Stimulated activated CD8-positive, alpha-beta memory T cell treated with anti-CD3 and anti-CD28 coated beads, Interleukin-4, amount 100 ng/mL, for 48 hours (primary cell): ENCODE measurements at regions not wholly inside any gene's neighbourhood (a gene's known extent, or its start where the extent isn't known, plus 50 kb on each side); places are given as distances from the start of the nearest gene placed in this dataset.
"Not testable (repeated sequence)": the region's sequence is repeated elsewhere in the genome, so short reads cannot be mapped to it uniquely, and the experiment has no call there.

Experiments used
- DNase-seq: peaks from one replicate; pipeline ENCODE4 v3.0.0-alpha.2; 2020

DNA sequence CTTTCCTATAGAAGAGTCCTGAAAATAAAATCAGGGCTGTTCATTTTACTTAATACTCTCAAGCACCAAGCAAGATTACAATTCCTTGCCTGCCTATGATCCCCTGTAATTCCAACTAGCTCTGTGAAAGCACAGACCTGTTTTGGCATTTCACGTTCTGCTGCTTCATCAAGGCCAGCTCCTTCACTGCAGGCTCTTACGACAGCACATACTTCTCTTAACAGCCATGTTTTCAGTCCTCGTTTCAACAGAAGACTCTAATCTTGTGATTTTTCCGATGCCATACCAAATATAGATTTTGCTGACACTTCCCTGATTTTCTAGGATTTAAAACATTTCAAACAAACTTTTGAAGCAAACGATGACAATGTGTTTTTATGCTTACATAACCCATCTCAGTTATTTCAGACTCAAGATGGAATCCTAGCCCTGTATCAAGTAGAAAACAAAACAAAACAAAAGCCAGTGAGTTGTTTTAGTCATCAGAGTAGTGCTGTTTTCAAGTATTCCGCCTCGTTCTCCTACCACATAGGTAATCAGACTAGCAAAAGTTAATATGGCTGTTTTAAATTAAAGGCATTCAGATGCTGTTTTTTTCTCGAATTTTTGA is 616.5 kb upstream of the CITED2 start:
- no peak for DNase-seq

DNA sequence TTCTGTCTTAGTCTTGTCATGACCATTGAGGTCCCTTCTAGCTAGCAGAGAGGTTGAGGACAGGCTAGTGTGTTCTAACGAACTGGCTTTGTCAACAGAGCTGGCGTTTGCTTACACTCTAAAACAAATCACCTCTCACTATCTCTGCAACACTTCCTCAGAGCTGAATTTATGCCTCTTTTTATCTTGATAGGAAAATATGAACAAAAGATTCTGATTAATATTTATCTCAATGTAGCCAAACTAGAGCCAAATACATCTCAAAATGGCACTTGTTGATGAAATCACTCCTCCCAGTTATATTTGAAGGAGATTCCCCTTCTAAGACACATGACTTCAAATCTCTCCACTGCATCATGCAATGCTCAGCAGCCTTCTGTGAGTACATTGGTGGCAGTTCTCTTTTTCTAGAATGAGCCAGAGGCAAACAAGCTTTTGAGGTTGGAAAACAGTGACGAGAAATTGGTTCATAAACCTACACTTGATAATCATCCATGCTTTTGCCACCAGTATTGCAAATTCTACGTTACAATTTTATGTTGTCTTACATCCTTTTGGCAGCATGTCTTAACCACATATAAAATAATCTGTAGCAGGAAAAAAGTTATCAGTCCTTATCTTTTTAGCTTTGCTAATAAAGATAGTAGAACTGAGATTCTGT is 615.7 kb upstream of the CITED2 start:
- DNase-seq, result no peak

DNA sequence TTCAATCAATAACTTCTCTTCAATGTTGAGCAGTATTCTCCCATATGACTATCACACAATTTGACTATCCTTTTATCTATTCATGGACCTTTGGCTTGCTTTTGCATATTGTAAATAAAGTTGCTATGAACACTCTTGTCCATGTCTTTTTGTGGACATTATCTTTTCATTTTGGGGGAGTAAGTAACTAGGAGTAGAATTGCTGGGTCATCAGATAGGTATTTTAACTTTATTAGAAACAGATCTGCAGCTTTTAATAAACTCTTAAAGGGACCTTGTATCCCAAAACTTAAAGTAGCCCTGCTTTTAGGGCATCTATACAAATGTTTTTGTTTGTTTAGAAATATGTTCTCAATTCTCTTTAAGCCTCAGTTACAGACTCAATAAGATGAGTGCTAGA is 614.2 kb upstream of the CITED2 start:
- DNase-seq, result no peak

DNA sequence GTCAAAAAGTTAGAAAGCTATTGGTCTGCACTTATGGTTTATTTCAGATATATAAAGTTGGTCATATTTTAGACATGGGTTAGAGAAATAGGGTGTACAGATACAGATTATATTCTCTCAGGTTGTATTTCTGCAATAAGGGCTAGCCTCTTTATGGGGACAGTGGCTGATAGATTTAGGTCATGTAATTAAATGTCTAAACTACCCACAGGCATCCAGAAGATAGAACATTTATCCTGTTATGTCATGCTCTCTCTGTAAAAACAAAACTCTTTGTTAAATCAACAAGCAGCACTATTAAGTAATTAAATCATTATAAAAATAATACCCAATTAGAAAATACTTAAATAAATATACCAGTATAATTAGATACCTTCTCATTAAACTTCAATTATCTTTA is 612.6 kb upstream of the CITED2 start:
- DNase-seq, result no peak

DNA sequence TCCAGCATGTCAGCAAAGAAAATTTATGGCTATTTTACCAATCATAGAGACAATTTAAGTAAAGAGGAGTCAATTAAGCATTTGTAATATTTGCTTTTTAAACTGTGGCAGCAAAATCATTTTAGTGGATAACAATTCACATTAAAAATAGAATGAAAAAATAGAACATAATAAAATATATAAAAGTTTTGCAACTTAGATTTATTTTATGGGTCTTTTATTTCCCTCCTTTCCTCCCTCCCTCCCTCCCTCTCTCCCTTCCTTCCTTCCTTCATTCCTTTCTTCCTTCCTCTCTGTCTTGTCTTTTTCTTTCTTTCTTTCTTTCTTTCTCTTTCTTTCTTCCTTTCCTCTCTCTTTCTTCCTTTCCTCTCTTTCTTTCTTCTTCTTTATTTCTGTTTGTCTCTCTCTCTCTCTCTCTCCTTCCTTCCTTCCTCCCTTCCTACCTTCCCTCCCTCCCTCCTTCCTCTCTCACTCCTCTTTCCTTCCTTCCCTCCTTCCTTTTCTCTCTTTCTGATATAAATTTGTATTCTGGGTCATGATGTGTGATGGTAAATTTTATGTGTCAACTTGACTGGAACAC is 610.9 kb upstream of the CITED2 start:
- DNase-seq, result no peak

DNA sequence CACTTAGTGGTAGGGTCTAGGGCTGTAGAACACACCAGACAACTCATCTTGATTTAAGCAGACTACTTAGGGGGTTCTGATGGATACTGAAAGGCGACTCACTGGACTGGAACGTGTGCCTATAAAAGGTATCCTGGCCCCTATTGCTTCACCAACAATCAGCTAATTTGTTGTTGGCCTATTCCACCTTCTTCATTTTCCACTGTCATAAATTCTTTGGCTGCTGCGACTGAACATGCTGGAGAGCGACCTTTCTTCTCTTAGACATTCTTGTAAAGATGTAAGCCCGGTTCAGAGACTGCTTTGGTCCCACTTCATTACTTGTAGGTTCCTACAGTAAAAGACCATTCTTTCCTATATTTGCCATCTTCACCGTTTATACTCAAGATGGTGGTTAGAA is 609.9 kb upstream of the CITED2 start:
- DNase-seq, result no peak

DNA sequence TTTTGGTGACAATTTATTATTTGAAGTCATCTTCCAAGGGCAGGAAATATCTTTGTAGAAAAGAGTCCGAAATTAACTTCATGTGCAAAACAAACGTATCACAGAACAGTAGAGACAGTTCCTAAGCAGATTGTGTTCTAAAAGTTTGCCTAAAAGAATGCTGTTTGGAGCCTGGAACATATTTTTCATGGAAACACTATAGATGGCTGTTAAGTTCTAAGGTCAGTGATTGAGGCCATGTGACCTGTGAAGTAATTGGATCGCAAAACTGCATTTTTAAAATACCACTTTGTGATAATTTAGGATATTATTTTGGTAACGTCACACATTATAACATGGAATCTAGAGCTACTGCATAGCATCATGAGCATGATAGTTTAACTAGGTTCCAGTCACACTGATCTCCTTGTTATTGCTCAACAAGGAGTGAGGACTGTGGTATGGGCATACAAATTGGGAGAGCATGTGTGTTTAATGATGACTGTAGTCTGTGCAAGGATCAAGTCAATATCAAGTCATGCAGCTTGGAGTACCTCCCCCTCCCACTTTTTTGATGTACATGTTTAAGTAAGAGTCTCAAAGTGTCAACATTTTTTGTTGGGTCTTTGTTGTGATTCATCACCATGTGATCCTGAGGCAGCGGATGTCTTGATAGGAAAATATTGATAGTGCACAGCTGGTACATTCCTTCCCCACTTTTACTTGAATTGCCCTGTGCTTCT is 609.3 kb upstream of the CITED2 start:
- DNase-seq, result no peak

DNA sequence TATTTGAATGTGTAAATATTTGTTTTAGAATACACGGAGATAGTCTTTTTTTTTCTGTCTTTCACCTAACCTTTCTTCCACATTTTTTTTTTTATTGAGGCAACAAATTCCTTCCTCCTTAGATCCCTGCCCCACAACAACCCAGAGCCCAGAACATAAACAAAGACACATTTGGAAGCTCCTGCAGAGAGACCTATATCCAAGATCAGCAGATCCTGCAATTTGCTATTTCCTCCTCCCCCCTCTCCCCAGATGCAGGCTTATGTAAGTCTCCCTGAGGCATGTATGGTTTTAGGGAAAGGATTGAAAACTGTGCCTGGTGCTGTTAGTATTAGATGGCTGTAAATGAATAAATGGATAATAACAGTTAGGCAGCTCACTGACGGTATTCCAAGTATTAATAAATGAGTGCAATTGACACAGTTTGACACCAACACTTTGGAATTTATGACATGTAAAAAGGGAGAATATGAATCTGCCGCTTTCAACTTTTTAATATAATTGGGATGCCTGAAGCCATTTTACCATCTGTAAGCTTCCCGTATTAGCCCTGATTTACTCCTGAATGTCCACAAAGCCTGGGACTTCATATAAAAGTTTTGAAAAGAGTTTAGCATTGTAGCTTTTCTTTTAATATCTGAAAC is 608.3 kb upstream of the CITED2 start:
- DNase-seq, result no peak

DNA sequence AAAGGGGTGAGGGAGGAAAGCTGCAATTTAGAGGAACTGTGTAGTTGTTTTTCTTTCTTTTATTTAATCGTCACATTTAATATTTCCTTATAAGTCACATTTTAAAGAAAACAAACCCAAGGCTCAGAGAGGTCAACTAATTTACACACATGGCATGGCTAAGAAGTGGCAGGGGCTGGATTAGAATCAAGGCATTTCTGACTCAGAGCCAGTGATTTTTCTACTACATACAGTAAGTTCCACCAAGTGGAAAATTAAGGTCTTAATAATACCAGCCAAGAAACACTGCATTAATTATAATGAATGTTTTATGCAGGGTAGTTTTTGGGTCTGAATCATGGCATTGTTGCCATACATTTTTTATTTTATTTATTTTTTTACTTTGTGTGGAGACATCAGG is 607.7 kb upstream of the CITED2 start:
- DNase-seq, result no peak

DNA sequence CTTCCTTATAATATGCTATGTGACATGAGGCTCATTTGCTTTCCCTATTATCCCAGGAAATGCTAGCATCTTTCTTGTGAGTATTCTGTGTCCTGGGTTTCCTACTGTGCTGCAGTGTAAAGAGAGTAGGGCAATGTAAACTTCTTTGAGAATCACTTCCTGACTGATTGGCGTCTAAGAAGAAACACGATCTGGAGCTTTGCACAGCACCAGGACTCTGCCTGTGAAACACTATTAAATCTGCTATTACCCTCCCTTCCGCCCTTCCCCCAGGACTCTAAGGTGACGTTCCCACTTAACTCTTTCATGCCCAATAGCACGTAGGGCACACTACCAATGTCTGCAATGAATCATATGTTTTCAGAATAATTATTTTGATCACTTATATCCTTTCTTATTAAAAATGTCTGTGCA is 607.3 kb upstream of the CITED2 start:
- no peak for DNase-seq

DNA sequence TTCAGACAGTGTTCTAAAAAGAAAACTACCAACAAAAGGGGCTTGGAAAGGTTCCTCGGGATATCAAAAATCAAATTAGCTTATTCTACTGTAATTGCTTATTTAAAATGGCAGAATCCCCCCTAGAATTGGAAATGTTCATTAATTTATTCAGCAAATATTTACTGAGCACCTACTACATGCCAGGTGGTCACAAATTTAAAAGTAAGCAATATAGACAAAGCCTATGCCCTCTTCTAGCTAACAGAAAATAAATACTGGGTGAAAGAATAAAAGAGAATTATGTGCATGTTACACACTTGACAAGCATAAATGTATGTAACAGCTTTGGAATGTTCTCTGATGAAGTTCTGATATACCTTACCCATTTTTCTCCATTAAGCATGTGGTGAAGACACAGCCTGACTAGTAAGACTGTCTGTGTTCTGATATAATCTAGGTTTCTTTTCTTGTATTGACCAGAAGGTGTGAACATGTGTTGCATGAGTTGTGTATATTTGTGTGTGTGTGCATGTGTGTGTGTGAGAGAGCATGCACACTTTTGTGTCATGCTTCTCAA is 606.7 kb upstream of the CITED2 start:
- no peak for DNase-seq

DNA sequence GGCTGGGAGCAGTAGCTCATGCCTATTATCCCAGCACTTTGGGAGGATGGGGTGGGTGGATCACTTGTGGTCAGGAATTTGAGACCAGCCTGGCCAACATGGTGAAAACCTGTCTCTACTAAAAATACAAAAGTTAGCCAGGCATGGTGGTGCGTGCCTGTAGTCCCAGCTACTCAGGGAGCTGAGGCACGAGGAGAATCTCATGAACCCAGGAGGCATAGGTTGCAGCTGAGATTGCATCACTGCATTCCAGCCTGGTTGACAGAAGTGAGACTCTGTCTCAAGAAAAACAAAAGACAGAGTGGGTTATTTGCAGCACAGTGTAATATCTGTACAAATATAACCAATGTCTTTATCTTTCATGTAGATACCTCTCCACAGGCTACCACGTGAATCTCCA is 606.2 kb upstream of the CITED2 start:
- DNase-seq, result not testable (repeated sequence)

DNA sequence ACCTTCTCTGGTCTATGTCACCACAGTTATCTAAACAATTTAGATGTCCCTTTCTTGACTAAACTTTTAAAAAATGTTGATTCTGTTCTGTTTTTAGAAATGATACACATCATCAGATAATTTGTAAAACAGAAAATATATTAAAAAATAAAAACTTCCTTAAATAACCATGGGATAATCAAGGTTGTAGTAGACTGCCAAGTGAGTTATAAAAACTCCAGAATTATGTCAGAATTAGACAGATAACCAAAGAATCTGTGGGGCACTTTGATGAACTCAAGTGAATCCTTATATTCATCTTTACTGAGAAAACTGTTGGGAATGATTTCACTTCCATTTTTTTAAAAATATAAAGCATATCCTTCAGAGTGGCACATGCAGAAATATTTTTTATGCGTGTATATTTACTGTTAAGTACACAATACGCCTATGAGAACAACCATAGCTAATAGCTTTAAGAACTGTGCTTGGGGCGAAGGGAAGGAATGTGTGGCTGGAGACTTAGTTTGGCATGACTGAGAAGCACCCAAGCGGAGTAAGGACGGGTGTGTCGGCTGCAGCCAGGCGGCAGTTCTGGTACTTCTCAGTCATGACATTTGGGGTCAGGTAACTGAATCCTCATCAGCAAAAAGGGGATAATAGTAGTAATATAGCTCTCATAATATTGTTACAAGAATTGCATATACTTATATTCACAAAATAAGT is 604.7 kb upstream of the CITED2 start:
- DNase-seq, result no peak

DNA sequence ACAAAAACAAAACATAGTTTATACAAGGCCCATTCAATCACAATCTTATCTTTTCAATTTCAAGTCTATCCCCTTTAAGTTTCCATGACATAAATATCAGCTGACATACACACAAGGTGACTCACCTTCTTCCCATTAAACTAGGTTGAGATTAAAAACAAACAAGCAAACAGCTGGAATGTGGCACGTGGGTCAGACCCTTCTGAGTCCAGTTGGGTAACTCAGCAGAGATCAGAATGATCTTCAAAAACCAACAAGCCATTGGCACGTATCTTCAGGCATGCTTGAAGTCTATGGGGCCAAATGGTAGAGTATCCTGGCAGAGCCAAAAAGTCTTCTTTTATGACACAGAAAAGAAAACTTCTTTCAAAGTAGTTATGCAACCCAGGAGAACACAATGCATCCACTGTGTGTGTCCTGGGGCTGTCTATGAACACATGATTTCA is 603.5 kb upstream of the CITED2 start:
- no peak for DNase-seq

DNA sequence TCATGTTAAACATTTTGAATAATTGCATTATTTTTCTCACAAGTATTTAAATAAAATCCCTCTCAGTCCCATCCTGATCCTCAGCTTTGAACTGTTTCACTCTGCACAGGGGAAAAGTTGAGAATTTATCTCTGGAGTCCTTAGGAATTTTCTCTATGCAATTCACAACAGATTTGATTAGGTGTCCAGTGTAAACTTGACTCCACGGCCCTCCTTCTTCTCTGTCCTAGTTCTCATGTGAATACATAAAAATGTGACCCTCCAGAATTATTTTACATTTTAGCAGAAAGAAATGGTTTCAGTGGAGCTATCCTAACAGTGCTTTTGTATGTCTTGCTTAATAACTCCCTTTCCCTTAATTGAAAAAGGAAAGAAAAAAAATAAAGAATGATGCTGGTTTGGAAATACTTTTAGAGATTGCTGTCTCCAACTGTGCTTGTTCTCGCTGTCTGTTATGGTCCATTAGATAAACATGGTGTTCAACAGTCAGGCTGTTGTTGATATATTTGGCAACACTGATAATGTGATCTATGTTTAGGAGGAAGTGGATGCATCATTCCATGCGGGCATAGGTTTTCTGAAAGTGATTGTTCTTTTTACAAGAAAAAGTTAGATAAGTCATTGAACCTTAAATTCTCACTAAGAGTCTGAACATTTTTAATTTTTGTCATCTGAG is 599.4 kb upstream of the CITED2 start:
- DNase-seq, result no peak

DNA sequence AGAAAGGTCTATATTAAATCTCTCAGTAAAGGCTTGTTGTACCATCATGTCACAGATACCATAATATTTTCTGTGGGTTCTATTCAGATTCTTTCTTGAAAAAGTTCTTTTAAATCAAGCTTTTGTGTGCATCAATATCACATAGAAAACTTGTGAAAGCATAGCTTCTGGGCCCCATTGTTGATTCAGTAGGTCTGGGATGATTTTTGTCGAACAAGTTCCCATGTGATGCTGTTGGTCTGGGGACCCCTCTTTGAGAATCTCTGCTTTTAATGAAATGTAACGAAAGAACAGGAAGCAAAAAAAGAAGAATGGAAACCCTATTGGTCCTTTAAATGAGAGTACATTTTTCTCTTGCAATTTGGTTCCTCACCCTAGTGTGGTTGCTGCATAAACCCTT is 597.7 kb upstream of the CITED2 start:
- no peak for DNase-seq

DNA sequence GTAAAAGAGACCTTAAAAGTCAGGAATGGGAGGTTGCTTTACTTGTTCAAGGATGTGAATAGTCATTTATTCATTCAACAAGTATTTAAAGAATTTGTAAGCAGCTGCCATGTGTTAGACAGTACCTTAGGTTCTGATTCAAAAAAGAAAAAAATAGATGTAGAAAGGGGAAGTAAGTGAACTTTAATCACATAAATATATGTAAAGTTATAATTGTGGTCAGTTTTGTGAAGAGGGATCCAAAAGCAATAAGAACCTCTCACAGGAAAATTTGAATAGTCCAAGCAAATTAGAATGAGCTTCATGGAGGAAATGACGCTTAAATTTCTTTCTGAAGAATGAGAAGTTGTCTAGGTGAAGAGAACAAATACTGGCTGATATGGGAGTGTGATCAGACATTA is 596.1 kb upstream of the CITED2 start:
- DNase-seq, result no peak

DNA sequence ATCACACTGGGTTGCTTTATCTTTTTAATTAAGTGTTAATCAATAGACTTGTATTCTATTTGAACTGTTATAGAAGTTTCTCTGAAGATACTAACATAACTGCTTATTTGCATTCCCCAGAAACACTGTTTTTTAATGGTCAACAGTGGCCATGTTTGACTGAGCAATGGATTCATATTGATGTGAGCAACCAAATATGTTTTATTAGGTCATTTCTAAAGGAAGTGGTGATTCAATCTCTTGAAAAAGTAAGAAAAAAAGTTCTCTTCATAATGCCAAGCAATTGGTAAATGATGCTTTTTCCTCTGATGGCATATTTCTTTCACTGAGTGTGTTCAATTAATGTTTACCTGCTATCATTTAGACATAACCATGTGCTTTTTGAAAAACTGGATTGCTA is 593.0 kb upstream of the CITED2 start:
- no peak for DNase-seq

DNA sequence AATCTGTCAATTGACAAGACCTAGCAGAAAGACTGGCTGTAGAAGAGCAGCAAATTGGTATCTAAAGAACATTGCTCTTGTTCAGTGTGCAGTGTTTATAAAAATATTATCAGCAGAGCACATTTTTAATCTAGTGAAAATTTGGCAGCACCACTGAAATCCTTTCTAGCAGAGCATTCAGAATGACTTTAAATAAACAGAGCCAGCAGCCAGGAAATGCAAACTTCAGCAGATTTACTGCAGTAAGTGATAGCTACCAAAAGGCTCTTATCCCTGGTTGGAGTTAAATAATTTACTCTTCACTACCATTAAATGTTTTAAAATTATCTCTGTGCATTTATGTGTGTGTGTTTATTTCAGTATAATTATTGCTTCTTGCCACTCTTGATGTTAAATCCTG is 590.9 kb upstream of the CITED2 start:
- no peak for DNase-seq

DNA sequence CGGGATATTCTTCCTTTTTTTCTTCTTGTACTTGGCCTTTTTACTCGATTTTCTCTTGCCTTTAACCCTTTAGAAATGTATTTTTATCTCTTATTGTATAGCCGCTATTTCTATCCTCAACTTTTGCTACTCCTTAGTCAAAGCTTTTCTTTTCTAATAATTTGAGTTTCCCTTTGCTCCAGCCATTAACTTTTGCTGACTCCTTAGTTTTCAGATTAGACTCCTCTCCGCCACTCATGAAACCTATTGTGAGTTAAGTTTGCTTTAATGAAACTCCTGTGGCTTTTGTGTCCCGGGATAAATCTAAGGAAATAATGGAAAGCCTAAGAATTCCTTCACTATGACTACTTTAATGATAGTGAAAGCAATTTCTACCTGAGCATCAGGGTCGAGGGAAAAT is 590.3 kb upstream of the CITED2 start:
- no peak for DNase-seq

DNA sequence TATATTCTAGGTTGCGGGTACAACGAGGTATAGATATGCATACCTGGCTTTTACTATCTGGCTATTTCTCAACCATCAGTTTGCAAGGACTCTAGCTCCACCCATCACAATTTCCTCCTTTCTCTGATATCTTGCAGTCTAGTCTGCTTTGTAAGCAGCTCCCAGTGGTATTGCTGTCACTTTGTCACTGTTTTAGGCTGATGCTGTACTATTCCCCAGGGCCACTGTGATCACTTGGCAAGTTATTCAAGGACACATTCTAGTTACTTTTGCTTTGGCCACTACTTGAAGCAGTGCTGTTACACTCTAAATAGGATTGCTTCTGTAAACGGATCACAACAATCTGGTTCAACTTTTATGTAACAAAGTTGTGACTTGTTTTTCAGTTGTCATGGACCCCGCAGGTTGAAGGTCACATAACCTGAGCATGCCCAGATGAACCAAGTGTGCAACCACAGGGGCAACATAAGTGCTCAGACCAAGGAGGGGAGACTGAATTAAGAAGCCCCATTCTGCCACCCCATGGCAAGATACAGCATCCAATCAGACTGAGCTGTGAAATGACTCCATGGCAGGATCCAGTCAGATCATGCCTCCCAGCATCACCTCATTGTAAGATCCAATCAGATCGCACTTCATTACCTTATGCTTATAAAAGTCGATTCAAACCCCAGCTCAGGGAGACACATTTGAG is 588.4 kb upstream of the CITED2 start:
- DNase-seq, result no peak
